DND-41 (cell line): ENCODE measurements at regions not wholly inside any gene's neighbourhood (a gene's known extent, or its start where the extent isn't known, plus 50 kb on each side); places are given as distances from the start of the nearest gene placed in this dataset.

Experiments used
- ATAC-seq: fragments of 200-7000 bp; cut with Tn5 transposase; 3 replicates; pipeline ENCODE4 v1.9.1; 2021; ENCODE audit warnings: low read depth; ENCODE audit not compliant: insufficient read depth
- DNase-seq: peaks from one replicate; pipeline ENCODE4 v3.0.0-alpha.2; 2020
- H2AFZ ChIP-seq: 2 replicates; pipeline ENCODE4 v1.6.0; 2012; ENCODE audit warnings: low read depth, low read length
- H3K27ac ChIP-seq: 2 replicates; pipeline ENCODE4 v1.5.1; 2012; ENCODE audit warnings: low read length, inconsistent platforms
- H3K27me3 ChIP-seq: fragments of 200-600 bp; sonication (generic); 2 replicates; pipeline ENCODE4 v1.6.0; 2012; ENCODE audit warnings: low read length, mild to moderate bottlenecking, inconsistent platforms; ENCODE audit not compliant: insufficient read depth, poor library complexity
- H3K36me3 ChIP-seq: 2 replicates; pipeline ENCODE4 v1.5.1; 2012; ENCODE audit warnings: low read length, inconsistent platforms; ENCODE audit not compliant: insufficient read depth
- H3K4me1 ChIP-seq: 2 replicates; pipeline ENCODE4 v1.5.1; 2012; ENCODE audit warnings: mild to moderate bottlenecking, low read length; ENCODE audit not compliant: insufficient read depth
- H3K4me2 ChIP-seq: 2 replicates; pipeline ENCODE4 v1.6.0; 2012; ENCODE audit warnings: mild to moderate bottlenecking, moderate library complexity, low read length, inconsistent platforms; ENCODE audit not compliant: insufficient read depth
- H3K4me3 ChIP-seq, 2 experiments: fragments of 200-600 bp in 1 of 2; shearing (Covaris generic) in 1 of 2; 2 replicates each; pipeline ENCODE4 v1.5.1; 2012 to 2016; ENCODE audit warnings: inconsistent platforms in 2 of 2, low read length in 2 of 2, mild to moderate bottlenecking in 2 of 2, low read depth in 1 of 2, moderate library complexity in 1 of 2
- H3K79me2 ChIP-seq: 2 replicates; pipeline ENCODE4 v1.6.0; 2012; ENCODE audit warnings: low read length, inconsistent platforms; ENCODE audit not compliant: insufficient read depth
- H3K9ac ChIP-seq: 2 replicates; pipeline ENCODE4 v1.6.0; 2012; ENCODE audit warnings: low read depth, mild to moderate bottlenecking, inconsistent platforms, low read length, moderate library complexity
- H3K9me3 ChIP-seq: 2 replicates; pipeline ENCODE4 v1.5.1; 2012; ENCODE audit warnings: low read length, moderate library complexity, mild to moderate bottlenecking, inconsistent platforms; ENCODE audit not compliant: insufficient read depth, severe bottlenecking
- H4K20me1 ChIP-seq: 2 replicates; pipeline ENCODE4 v1.6.0; 2012; ENCODE audit warnings: low read length; ENCODE audit not compliant: insufficient read depth
- CTCF ChIP-seq: IDR thresholded peaks from 2 replicates; pipeline ENCODE4 v1.5.1; 2012; ENCODE audit warnings: borderline replicate concordance, low read length, moderate library complexity, mild to moderate bottlenecking; ENCODE audit not compliant: poor library complexity, severe bottlenecking; ENCODE audit errors: extremely low read depth
- EZH2 ChIP-seq: IDR thresholded peaks from 3 replicates; pipeline ENCODE4 v1.6.1; 2012; ENCODE audit warnings: borderline replicate concordance, low read depth, mild to moderate bottlenecking, moderate library complexity, low read length, inconsistent platforms; ENCODE audit not compliant: severe bottlenecking

GRCh38 chr10:133019651-133020050 lies 68.1 kb upstream of the ADGRA1 start:
- Histone ChIP-seq H2AFZ (no peak overlapping the region), H3K79me2 (no peaks in the 10 kb centered on the region), H3K4me1 (no peaks in the 10 kb centered on the region), H3K27ac (no peak overlapping the region), H4K20me1 (no peaks in the 10 kb centered on the region), H3K9ac (no peak overlapping the region), H3K27me3 (no peaks in the 10 kb centered on the region), H3K4me3 (no peak overlapping the region), H3K36me3 (no peaks in the 10 kb centered on the region), H3K9me3 (no peaks in the 10 kb centered on the region), H3K4me2 (no peak overlapping the region)
- no peak for DNase-seq
- TF ChIP-seq EZH2 (no peak), CTCF (no peak)
- no peak for ATAC-seq

- no peak for ATAC-seq
- TF ChIP-seq EZH2 (no peak), CTCF (no peak)
Measured at GRCh38 chr10:133019191-133019590, 68.5 kb upstream of the ADGRA1 start.

GRCh38 chr10:133018491-133018890 lies 69.2 kb upstream of the ADGRA1 start:
- no peak for TF ChIP-seq CTCF
- no peak for TF ChIP-seq EZH2
- H3K4me2 ChIP-seq: no peak overlapping the region
- no peaks in the 10 kb centered on the region for H3K36me3 ChIP-seq
- H4K20me1 ChIP-seq: no peaks in the 10 kb centered on the region
- no peaks in the 10 kb centered on the region for H3K9me3 ChIP-seq
- no peaks in the 10 kb centered on the region for H3K27me3 ChIP-seq
- no peak overlapping the region for H3K27ac ChIP-seq
- H2AFZ ChIP-seq: no peak overlapping the region
- no peaks in the 10 kb centered on the region for H3K79me2 ChIP-seq
- no peaks in the 10 kb centered on the region for H3K4me1 ChIP-seq
- no peak overlapping the region for H3K9ac ChIP-seq
- ATAC-seq (no peak), DNase-seq (no peak)
- no peak overlapping the region for H3K4me3 ChIP-seq

More at GRCh38 chr10:133019191-133019590, 68.5 kb upstream of the ADGRA1 start:
- Histone ChIP-seq H3K27ac (no peak overlapping the region), H3K79me2 (no peaks in the 10 kb centered on the region), H3K4me1 (no peaks in the 10 kb centered on the region), H3K36me3 (no peaks in the 10 kb centered on the region), H4K20me1 (no peaks in the 10 kb centered on the region), H3K4me2 (no peak overlapping the region), H3K9ac (no peak overlapping the region), H2AFZ (no peak overlapping the region), H3K9me3 (no peaks in the 10 kb centered on the region), H3K4me3 (no peak overlapping the region), H3K27me3 (no peaks in the 10 kb centered on the region)
- no peak for DNase-seq

GRCh38 chr10:133017203-133017601 lies 70.5 kb upstream of the ADGRA1 start:
- H3K36me3 ChIP-seq: no peaks in the 10 kb centered on the region
- H3K27ac ChIP-seq: no peak overlapping the region
- no peaks in the 10 kb centered on the region for H3K27me3 ChIP-seq
- no peaks in the 10 kb centered on the region for H3K4me1 ChIP-seq
- H4K20me1 ChIP-seq: no peaks in the 10 kb centered on the region
- H3K4me3 ChIP-seq: no peak overlapping the region
- no peak for ATAC-seq
- no peak overlapping the region for H3K9ac ChIP-seq
- no peak overlapping the region for H2AFZ ChIP-seq
- no peaks in the 10 kb centered on the region for H3K79me2 ChIP-seq
- no peak for DNase-seq
- TF ChIP-seq CTCF (no peak), EZH2 (no peak)
- H3K4me2 ChIP-seq: no peak overlapping the region
- no peaks in the 10 kb centered on the region for H3K9me3 ChIP-seq
